CD4-positive, alpha-beta memory T cell (primary cell): ENCODE measurements at regions not wholly inside any gene's neighbourhood (a gene's known extent, or its start where the extent isn't known, plus 50 kb on each side); places are given as distances from the start of the nearest gene placed in this dataset.

Experiments
- CTCF ChIA-PET: fragments of 350-600 bp; sonication (Branson Sonifier 250); formaldehyde crosslinking; loops from one replicate; lab custom pipeline; 2021; ENCODE audit warnings: inconsistent platforms; ENCODE audit not compliant: partially characterized antibody; lab: Charles Lee
- POLR2A ChIA-PET: fragments of 350-600 bp; sonication (Branson Sonifier 250); formaldehyde crosslinking; loops from one replicate; lab custom pipeline; 2021; ENCODE audit not compliant: partially characterized antibody; lab: Charles Lee
- DNase-seq, 5 donors: peaks; one replicate each; pipeline versions ENCODE4 v3.0.0 to v3.0.0-alpha.2; 2020 to 2022; ENCODE audit warnings: mixed read lengths in 1 of 5
- H3K27ac ChIP-seq: one replicate; pipeline ENCODE4 v1.7.0; 2013; ENCODE audit warnings: low read depth, low read length
- H3K27me3 ChIP-seq: 2 replicates; pipeline ENCODE4 v1.7.0; 2013; ENCODE audit warnings: mild to moderate bottlenecking, low read length, moderate library complexity; ENCODE audit not compliant: insufficient read depth
- H3K36me3 ChIP-seq: 2 replicates; pipeline ENCODE4 v1.7.0; 2013; ENCODE audit warnings: mild to moderate bottlenecking, low read length, moderate library complexity; ENCODE audit not compliant: insufficient read depth
- H3K4me1 ChIP-seq: 2 replicates; pipeline ENCODE4 v1.7.0; 2013; ENCODE audit warnings: mild to moderate bottlenecking, low read length, moderate library complexity; ENCODE audit not compliant: insufficient read depth
- H3K4me3 ChIP-seq, 2 donors: one replicate each; pipeline ENCODE4 v1.7.0; 2013; ENCODE audit warnings: low read length in 2 of 2, mild to moderate bottlenecking in 1 of 2
- H3K9me3 ChIP-seq, 2 donors: one replicate each; pipeline ENCODE4 v1.7.0; 2013; ENCODE audit warnings: low read length in 2 of 2, control low read depth in 1 of 2; ENCODE audit not compliant: control insufficient read depth in 1 of 2
- H3K27ac Mint-ChIP-seq, 7 donors: one replicate each; pipeline ENCODE4 v1.8.0; 2020 to 2021; ENCODE audit warnings: mixed read lengths in 7 of 7, mild to moderate bottlenecking in 6 of 7, inconsistent platforms in 3 of 7, moderate library complexity in 3 of 7
- H3K27me3 Mint-ChIP-seq, 2 donors: one replicate each; pipeline ENCODE4 v1.8.0; 2020 to 2021; ENCODE audit warnings: mixed read lengths in 2 of 2
- H3K36me3 Mint-ChIP-seq, 2 donors: one replicate each; pipeline ENCODE4 v1.8.0; 2020 to 2021; ENCODE audit warnings: mixed read lengths in 2 of 2, inconsistent platforms in 1 of 2, mild to moderate bottlenecking in 1 of 2
- H3K4me1 Mint-ChIP-seq, 4 donors: one replicate each; pipeline ENCODE4 v1.8.0; 2020 to 2021; ENCODE audit warnings: mixed read lengths in 4 of 4, mild to moderate bottlenecking in 1 of 4
- H3K4me3 Mint-ChIP-seq, 8 donors: one replicate each; pipeline ENCODE4 v1.8.0; 2020 to 2021; ENCODE audit warnings: mixed read lengths in 8 of 8, mild to moderate bottlenecking in 7 of 8, moderate library complexity in 6 of 8, inconsistent platforms in 3 of 8
- H3K9me3 Mint-ChIP-seq, 8 donors: one replicate each; pipeline ENCODE4 v1.8.0; 2020 to 2021; ENCODE audit warnings: mixed read lengths in 8 of 8, mild to moderate bottlenecking in 5 of 8, inconsistent platforms in 3 of 8, moderate library complexity in 1 of 8
- intact Hi-C: fragments of 100-400 bp; cut with micrococcal nuclease; formaldehyde crosslinking; loops from one replicate; pipeline ENCODE4 v1.15.1; 2023

- no peaks in the 10 kb centered on the region for H3K4me1 Mint-ChIP-seq
- no peak overlapping the region for H3K27ac ChIP-seq
- peaks cover 0 to 6% of the 10 kb centered on the region in 2 donors for H3K27me3 Mint-ChIP-seq
- intact Hi-C loops, result no loop called here
- H3K27me3 ChIP-seq, result no peaks in the 10 kb centered on the region
- no peaks in the 10 kb centered on the region for H3K36me3 Mint-ChIP-seq
- no peaks in the 10 kb centered on the region for H3K4me1 ChIP-seq
- no peaks in the 10 kb centered on the region for H3K9me3 ChIP-seq
- H3K4me3 ChIP-seq, result no peak overlapping the region
- no peak overlapping the region for H3K4me3 Mint-ChIP-seq
- CTCF ChIA-PET, result interaction anchor here (1.0 kb wide), 1 partner anchor 11 kb away, joined by 3 read pairs; no protein-coding TSS in a partner anchor
- H3K27ac Mint-ChIP-seq, result no peak overlapping the region
- H3K36me3 ChIP-seq, result no peaks in the 10 kb centered on the region
- POLR2A ChIA-PET, result interaction anchor here (0.6 kb wide), 1 partner anchor 19 kb away, joined by 3 read pairs; no protein-coding TSS in a partner anchor
- peaks cover 0 to 6% (median 0%) of the 10 kb centered on the region in 8 donors for H3K9me3 Mint-ChIP-seq
- DNase-seq, result no peak
These were observed 1036.6 kb downstream of the IGSF11 start for GRCh38 chr3:117998071-117998470.

DNA sequence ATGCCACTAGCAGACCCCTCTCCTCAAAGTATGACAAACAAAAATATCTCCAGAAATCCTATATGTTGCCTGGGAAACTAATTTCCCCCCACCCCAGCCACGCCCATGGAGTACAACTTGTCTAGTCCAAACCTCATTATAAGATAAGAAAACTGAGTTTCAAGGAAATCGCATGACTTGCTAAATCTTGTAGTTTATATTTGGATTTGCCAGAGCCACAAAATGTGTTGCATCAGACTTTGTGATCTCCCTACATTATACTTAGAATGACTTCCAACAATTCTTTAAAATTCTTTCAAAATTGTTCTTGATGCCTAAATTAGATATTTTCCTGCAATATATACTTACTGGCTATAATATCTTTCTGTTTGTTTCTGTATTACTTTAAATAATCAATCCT, 1034.4 kb downstream of the IGSF11 start:
- no peaks in the 10 kb centered on the region for H3K36me3 ChIP-seq
- no peak overlapping the region for H3K27ac ChIP-seq
- ChIA-PET POLR2A (no interaction called here), CTCF (no interaction called here)
- peaks cover 0 to 5% of the 10 kb centered on the region in 2 donors for H3K27me3 Mint-ChIP-seq
- no peaks in the 10 kb centered on the region for H3K9me3 ChIP-seq
- no peaks in the 10 kb centered on the region for H3K27me3 ChIP-seq
- no peaks in the 10 kb centered on the region for H3K36me3 Mint-ChIP-seq
- no peaks in the 10 kb centered on the region for H3K4me1 ChIP-seq
- no peaks in the 10 kb centered on the region for H3K4me1 Mint-ChIP-seq
- no peak overlapping the region for H3K27ac Mint-ChIP-seq
- H3K4me3 ChIP-seq, result no peak overlapping the region
- intact Hi-C loops, result no loop called here
- H3K9me3 Mint-ChIP-seq, result peaks cover 0 to 4% (median 2%) of the 10 kb centered on the region in 8 donors
- no peak for DNase-seq
- H3K4me3 Mint-ChIP-seq, result no peak overlapping the region

DNA sequence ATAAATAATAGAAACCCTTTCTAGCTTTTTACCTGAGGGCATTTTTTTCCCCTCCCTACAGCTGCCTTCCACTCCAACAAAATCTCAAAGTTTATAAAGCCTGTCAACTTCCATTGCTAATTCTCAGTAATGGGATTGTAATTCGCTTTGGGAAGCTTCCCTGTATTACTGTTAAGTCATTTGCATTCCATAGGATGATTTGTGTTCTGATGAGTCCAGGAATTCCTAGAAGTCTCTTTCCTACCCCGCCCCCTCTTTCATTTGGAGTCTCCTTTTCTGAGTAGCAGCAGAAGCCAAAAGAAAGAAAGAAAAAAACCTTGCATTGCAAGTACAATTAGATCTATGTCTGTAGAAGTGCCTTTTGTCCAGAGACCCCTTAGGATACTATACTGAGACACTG, 1033.3 kb downstream of the IGSF11 start:
- Histone ChIP-seq H3K9me3 (no peaks in the 10 kb centered on the region), H3K4me3 (no peak overlapping the region), H3K36me3 (no peaks in the 10 kb centered on the region), H3K27me3 (no peaks in the 10 kb centered on the region), H3K27ac (no peak overlapping the region), H3K4me1 (no peaks in the 10 kb centered on the region)
- H3K9me3 Mint-ChIP-seq, result peaks cover 0 to 13% (median 3%) of the 10 kb centered on the region in 8 donors
- CTCF ChIA-PET, result no interaction called here
- no peaks in the 10 kb centered on the region for H3K36me3 Mint-ChIP-seq
- no peaks in the 10 kb centered on the region for H3K4me1 Mint-ChIP-seq
- DNase-seq, result no peak
- intact Hi-C loops, result no loop called here
- H3K27ac Mint-ChIP-seq, result no peak overlapping the region
- peaks cover 0 to 5% of the 10 kb centered on the region in 2 donors for H3K27me3 Mint-ChIP-seq
- H3K4me3 Mint-ChIP-seq, result no peak overlapping the region
- POLR2A ChIA-PET, result no interaction called here

GRCh38 chr3:118011910-118012309, 1022.7 kb downstream of the IGSF11 start:
- ChIA-PET POLR2A (no interaction called here), CTCF (no interaction called here)
- DNase-seq, result no peak
- Mint-ChIP-seq H3K9me3 (peaks cover 4 to 24% (median 11%) of the 10 kb centered on the region in 8 donors), H3K27ac (no peak overlapping the region), H3K36me3 (no peaks in the 10 kb centered on the region), H3K4me3 (no peak overlapping the region), H3K27me3 (no peaks in the 10 kb centered on the region), H3K4me1 (no peaks in the 10 kb centered on the region)
- H3K4me3 ChIP-seq, result no peak overlapping the region
- H3K9me3 ChIP-seq, result no peaks in the 10 kb centered on the region
- no peak overlapping the region for H3K27ac ChIP-seq
- H3K4me1 ChIP-seq, result no peaks in the 10 kb centered on the region
- intact Hi-C loops, result no loop called here
- H3K27me3 ChIP-seq, result no peaks in the 10 kb centered on the region
- H3K36me3 ChIP-seq, result no peaks in the 10 kb centered on the region

GRCh38 chr3:118029049-118029448, 1005.6 kb downstream of the IGSF11 start:
- Mint-ChIP-seq H3K36me3 (no peaks in the 10 kb centered on the region), H3K27me3 (no peaks in the 10 kb centered on the region), H3K4me1 (no peaks in the 10 kb centered on the region), H3K9me3 (peaks cover 0 to 62% (median 40%) of the 10 kb centered on the region in 8 donors), H3K27ac (peak overlapping the region in 1 of 7 donors; percentile 39), H3K4me3 (no peak overlapping the region)
- H3K27me3 ChIP-seq, result no peaks in the 10 kb centered on the region
- H3K9me3 ChIP-seq, result peaks cover 0 to 10% of the 10 kb centered on the region in 2 donors
- intact Hi-C loops, result no loop called here
- no peaks in the 10 kb centered on the region for H3K36me3 ChIP-seq
- DNase-seq, result no peak
- CTCF ChIA-PET, result no interaction called here
- POLR2A ChIA-PET, result no interaction called here
- no peaks in the 10 kb centered on the region for H3K4me1 ChIP-seq
- no peak overlapping the region for H3K27ac ChIP-seq
- no peak overlapping the region for H3K4me3 ChIP-seq

DNA sequence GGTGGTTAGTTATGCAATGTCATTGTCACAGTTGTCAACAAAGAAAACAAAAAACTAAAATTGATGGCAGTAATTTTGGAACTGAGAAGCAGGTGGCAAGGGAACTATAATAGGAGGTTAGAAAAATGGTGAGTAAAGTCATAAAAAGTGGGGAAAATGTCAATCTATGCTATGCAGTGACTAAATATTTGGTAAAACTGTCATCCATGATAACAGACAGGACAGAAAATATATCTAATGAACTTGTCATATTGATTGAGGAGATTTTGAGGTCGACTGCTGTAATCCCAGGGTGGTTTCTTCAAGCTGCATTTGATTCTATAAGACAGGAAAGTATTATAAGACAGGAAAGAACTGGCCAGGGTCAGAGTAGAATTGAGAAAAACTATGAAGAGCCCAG, 998.4 kb downstream of the IGSF11 start:
- Histone ChIP-seq H3K36me3 (no peaks in the 10 kb centered on the region), H3K27ac (no peak overlapping the region), H3K27me3 (no peaks in the 10 kb centered on the region), H3K4me1 (no peaks in the 10 kb centered on the region), H3K9me3 (no peaks in the 10 kb centered on the region), H3K4me3 (no peak overlapping the region)
- no peak for DNase-seq
- intact Hi-C loops, result no loop called here
- POLR2A ChIA-PET, result no interaction called here
- H3K9me3 Mint-ChIP-seq, result peaks cover 0 to 34% (median 23%) of the 10 kb centered on the region in 8 donors
- CTCF ChIA-PET, result no interaction called here
- H3K4me3 Mint-ChIP-seq, result no peak overlapping the region
- H3K36me3 Mint-ChIP-seq, result no peaks in the 10 kb centered on the region
- no peak overlapping the region for H3K27ac Mint-ChIP-seq
- no peaks in the 10 kb centered on the region for H3K27me3 Mint-ChIP-seq
- H3K4me1 Mint-ChIP-seq, result no peaks in the 10 kb centered on the region

- Histone ChIP-seq H3K27me3 (no peaks in the 10 kb centered on the region), H3K36me3 (no peaks in the 10 kb centered on the region), H3K9me3 (no peaks in the 10 kb centered on the region), H3K27ac (no peak overlapping the region), H3K4me3 (no peak overlapping the region), H3K4me1 (no peaks in the 10 kb centered on the region)
- no peaks in the 10 kb centered on the region for H3K27me3 Mint-ChIP-seq
- H3K36me3 Mint-ChIP-seq, result no peaks in the 10 kb centered on the region
- H3K4me3 Mint-ChIP-seq, result no peak overlapping the region
- ChIA-PET POLR2A (no interaction called here), CTCF (no interaction called here)
- intact Hi-C loops, result no loop called here
- H3K4me1 Mint-ChIP-seq, result peaks cover 0 to 1% (median 0%) of the 10 kb centered on the region in 4 donors
- peaks cover 0 to 12% (median 1%) of the 10 kb centered on the region in 8 donors for H3K9me3 Mint-ChIP-seq
- H3K27ac Mint-ChIP-seq, result no peak overlapping the region
- DNase-seq, result no peak
These were observed 979.3 kb downstream of the IGSF11 start for GRCh38 chr3:118055381-118055780.

DNA sequence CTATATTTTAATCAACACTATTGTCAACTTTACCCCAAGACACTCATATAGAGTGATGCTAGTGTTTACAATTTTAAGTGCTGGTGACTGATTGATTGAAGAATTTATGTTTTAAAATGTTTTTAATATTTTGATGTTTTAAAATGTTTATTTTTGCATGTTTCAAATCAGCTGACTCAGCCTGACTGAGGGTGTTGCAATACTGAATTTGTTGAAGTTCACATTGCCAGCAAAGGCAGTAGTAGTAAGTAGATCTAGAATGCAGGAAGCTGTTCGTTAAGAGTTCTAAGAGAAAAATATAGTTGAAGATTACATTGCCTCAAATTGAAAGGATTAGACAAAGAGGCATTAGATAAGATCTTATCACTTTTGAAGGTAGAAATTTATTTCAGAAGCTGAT, 977.6 kb downstream of the IGSF11 start:
- Histone ChIP-seq H3K9me3 (no peaks in the 10 kb centered on the region), H3K4me1 (no peaks in the 10 kb centered on the region), H3K27ac (no peak overlapping the region), H3K27me3 (no peaks in the 10 kb centered on the region), H3K36me3 (no peaks in the 10 kb centered on the region), H3K4me3 (no peak overlapping the region)
- Mint-ChIP-seq H3K36me3 (no peaks in the 10 kb centered on the region), H3K9me3 (peaks cover 0 to 10% (median 1%) of the 10 kb centered on the region in 8 donors), H3K4me3 (no peak overlapping the region), H3K27ac (no peak overlapping the region), H3K4me1 (peaks cover 0 to 1% (median 0%) of the 10 kb centered on the region in 4 donors), H3K27me3 (no peaks in the 10 kb centered on the region)
- DNase-seq, result no peak
- intact Hi-C loops, result no loop called here
- ChIA-PET POLR2A (no interaction called here), CTCF (no interaction called here)
